HG03457 (cell line): ENCODE measurements at regions not wholly inside any gene's neighbourhood (a gene's known extent, or its start where the extent isn't known, plus 50 kb on each side); places are given as distances from the start of the nearest gene placed in this dataset.

ENCODE experiments used
- ATAC-seq: cut with Tn5 transposase; IDR thresholded peaks from one replicate; pipeline ENCODE4 v1.9.1; 2021; ENCODE audit warnings: moderate number of reproducible peaks; ENCODE audit not compliant: unreplicated experiment

DNA sequence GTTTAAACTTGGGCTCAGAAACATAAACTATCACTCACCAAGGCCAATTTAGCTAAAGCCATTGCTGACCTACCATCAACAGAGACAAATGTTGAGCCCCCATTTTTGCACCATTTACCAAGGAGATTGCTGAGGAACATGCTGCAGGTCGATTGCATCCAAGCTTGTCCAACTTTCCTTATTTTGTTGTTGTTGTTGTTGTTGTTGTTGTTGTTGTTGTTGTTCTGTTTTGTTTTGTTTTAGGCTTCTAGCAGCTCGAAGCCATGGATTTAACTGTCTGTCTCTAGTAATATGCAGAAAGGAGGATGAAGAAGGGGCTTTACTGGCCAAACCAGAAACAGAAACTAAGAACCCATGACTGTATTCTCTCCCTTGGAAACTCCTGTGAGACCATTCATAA lies 571.5 kb downstream of the IRS1 start:
- no peak for ATAC-seq

DNA sequence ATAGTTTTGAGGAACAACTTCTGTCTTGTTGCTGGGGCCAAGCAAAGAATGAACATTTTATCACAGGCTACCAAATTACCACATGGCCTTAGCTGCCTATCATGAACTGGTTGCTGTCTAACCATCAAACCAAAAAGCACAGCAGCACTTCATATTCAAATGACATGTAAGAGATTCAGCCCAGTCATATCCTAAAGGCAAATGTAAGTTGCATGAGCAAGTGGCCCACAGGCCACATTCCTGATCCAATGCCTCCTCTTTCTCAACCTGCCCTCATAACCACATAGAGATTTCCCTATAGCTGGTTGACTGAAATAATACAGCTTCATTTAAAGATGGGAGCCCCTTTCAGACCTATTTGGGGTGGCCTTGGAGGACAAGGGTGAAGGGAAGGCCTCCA lies 572.3 kb downstream of the IRS1 start:
- ATAC-seq: no peak

DNA sequence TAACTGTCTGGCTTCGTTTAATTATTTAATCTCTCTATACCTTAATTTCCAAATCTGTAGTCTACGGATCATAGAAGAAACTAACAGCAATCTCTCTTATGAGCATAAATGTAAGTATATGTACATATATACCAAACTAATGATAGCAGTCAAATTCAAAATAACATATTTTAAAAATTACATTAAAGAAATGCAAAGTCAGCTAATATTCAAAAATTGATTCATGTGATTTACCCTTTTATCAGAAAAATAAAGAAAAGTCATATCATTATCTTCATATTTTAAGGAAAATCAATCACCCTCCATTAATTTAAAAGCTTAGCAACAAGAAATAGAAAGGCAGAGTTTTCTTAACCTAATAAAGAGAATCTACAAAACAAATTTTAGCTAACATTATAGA lies 575.9 kb downstream of the IRS1 start:
- ATAC-seq: no peak

DNA sequence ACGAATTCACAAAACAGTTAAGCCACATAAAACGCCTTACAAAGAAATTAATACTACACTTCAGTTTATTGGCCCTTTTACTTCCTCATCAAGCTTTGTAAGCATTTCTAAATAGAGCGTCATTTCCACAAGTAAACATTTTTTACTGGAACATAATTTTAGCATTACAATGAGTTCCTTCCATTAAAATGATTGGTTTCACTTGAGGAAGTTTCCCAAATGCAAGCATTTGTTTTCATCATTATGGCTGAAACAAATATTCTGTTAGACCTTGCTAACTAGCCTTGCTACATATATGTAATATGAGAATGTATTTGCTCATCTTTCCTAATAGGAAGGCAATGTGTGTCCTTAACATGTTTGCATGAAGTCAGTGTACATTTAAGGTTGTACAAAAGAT lies 579.1 kb downstream of the IRS1 start:
- no peak for ATAC-seq

DNA sequence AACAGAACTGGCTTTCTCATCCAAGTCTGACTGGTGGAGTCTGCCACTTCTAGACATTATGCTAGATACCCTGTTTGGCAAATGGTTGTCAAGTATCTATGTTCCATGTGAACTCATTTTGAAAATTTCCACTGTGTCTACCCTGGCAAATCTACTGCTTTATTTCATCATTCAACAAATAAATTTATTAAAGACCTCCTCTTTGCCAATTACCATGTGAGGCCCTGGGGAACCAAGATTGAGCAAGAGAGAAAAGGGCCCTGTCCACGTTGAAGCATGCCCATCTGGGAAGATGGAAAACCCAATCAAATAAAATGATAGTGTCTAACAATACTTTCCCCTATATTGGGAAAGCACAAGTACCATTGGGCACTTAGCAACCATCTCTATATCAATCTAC lies 582.4 kb downstream of the IRS1 start:
- no peak for ATAC-seq

DNA sequence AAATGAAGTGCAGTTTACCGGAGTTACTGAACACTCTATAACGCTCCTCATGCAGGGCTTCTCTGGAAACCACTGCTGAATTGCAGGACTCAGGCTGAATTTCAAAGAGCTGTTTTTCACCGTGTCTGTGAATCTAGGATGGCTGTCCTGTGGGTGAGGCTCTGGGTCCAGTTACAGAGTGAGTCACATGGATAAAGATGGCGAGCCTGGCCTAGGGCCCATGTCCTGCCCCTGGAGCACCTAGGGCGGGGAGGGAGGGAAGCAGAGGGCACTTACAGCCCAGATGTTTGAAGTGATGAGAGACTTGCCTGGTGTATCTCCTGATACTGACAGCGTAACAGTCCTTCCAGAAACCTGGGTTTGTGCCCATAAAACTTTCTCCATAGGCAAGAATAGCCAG lies 583.0 kb downstream of the IRS1 start:
- no peak for ATAC-seq

DNA sequence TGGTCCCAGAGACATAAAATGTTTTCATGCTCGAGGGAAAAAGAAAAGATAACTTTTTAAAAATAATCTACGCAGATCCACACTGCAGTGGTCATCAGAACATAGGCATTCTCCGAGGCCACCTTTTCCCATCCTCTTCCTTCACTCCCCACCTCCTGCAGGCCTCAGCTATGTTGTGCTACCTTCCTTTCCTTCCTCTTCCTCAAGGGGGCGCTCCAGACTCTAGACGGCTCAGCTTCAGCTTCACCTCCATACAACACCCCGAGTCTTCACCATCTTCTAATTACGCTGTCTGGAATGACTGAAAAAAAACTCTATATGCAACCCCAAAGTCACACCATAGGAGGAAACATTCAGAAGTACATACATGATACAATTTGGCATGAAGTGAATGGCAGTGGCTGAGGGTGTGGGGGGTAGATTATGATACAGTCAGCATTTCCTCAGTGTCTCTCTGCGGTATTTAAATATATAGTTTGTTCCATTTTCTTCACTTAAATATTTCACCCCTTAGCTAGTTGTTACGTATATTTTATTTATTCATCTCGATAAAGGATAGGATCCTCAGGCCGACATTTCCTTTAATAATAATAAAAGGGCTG lies 583.6 kb downstream of the IRS1 start:
- peak; percentile 82 for ATAC-seq

DNA sequence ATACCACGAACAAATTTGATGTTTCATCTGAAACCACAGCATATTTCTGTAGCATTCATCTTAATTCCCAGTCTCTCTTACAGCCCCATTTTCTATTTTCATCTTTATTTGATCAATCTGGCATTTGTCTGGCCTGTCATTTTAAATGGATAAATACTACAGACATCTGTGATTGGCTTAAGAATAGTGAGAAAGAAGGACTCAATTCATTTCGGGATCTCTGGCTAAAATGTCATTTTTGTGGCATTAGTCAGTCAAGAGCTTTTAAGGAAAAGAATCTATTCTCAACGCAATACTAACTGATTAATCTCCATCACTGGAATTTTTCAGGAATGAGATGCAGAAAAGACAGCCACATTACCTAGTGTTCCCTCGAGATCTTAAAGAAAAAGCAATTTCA lies 585.9 kb downstream of the IRS1 start:
- no peak for ATAC-seq

DNA sequence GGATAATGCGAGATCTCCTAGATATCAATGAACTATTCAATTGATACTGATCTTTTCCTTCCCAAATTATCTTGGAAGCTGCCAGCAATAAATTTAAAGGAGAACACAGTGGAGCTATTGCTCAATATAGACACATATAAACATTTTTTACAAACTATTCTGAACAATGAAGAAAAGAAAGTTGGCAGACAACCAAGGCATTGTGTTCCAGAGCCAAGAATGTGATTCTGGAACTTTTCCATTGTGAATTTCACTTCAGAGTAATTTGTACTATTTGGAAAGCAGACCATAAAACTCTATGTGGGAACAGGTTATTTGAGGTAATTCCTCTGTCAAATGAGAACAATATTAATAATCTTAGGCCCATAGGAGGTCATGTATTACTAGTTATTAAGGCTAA lies 588.2 kb downstream of the IRS1 start:
- ATAC-seq: no peak

DNA sequence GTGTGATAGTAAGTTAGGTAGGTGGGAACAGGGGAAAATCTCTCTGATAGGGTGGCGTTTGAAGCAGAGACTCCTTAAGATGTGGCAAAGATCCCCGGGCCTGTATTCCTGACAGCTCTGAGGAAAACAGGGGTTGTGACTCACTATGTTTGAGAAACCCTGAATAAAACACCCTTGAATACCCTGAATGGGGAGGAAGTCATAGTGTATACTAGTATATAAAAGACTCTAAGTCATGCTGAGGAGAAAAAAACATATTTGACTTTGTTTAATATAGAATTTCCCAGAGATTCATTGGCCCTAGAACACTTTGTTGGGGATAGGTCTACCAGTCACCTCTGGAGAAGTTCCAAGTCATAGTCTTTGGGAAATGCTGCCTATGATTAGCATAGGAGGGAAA lies 590.9 kb downstream of the IRS1 start:
- ATAC-seq: no peak

DNA sequence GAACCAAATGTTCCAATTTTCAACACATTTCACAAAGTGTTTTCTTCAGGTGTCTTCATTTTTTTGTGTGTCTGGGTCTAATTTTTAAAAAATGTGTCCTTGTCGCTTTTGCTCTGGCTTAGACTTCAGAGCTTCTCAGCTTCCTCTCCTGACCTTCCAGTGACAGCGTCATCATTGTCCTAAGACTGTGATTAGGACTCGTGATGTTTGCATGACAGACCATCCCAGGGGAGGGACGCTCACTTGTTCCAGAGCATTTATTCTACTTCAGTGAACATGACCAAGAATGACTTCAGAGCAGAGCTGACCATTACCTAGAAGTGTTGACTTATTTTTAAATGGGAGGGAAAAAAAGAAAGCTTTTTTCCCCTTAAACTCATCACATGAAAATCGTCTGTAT lies 591.9 kb downstream of the IRS1 start:
- ATAC-seq: no peak

DNA sequence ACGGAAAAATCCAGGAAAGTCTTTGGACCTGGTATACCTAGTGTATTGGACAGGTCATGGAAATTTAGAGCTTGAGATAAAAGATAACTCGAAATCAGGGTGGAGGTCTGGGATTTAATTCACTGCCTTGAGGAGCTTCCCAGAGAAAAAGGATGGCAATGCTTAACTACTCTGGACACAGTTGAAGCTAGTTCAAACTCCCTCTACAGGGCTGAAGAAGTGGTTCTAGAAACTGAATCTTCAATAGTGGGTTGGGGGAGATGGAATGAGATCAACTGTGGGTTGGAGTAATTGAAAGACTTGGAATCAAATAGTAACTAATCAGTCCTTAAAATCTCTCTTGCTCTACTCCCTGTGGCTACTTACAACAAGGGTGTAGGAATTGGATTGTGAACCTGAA lies 600.1 kb downstream of the IRS1 start:
- ATAC-seq: no peak

DNA sequence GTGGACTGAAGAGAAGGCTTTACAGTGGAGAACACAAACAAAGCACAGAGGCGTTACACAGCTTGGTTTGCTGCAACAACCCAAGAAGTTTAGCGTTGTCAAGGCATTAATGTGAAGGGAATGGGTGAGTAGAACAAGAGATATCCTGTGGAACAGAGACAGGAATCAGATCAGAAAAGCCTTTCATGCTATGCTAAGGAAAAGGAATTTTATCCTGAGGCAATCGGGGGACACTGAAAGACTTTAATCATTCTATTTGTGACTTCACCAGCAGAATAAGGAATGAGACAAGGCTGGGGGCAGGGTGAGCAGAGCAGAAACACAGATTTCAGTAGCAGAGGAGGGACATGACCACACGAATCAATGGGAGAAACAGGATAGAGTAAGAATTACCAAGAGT lies 600.7 kb downstream of the IRS1 start:
- no peak for ATAC-seq

DNA sequence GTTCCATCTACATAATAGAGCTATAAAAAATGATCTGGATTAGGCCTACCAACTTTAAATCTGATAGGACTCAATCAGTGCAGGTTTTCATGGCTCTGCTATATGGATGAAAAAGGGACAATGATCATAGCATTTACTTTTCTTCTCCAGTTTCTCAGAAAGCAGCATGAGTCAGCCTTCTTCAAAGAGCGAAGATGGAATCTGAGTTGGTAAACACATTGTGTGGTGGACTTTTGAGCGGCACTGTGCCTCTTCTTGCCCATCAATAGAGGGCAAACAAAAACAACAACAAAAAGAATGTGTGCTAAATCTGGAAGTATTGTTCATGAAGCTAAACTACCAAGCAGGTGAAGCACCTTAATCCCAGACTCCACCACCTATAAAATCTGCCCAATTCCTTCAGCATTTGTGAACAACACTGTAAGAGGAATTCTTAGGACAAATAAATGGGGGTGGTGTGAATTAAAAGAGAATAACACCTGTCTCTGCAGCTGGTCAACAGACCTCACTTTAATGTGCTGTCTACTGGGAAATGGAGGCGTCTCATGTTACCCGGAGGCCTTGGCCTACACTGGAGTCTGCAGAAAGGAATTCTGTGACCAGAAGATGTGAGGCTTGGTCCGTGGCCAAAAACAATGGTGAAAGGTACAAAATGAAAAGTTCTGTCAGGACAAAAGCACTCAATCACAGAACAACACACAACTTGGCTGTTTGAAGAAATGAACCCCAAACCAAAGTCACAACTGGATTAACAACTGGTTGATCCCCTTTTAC lies 609.0 kb downstream of the IRS1 start:
- ATAC-seq: no peak

DNA sequence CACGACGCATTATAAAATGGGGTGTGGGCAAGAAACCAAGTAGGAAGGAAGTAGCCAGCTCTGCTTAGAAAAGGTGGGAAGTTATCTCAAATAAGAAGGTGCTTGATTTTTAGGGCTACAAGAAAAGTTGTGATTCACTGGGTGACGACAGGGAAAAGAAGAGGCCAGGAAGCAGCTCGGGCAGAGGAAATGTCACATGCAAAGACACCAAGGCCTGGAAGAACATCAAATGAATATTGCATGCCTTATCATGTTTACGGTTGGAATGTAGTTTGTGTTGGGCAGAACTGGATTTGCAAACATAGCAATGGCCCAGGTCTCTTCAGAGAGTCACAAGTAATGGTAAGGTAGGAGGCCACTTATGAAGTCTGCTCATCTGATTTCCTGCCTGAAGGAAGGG lies 610.6 kb downstream of the IRS1 start:
- ATAC-seq: no peak

DNA sequence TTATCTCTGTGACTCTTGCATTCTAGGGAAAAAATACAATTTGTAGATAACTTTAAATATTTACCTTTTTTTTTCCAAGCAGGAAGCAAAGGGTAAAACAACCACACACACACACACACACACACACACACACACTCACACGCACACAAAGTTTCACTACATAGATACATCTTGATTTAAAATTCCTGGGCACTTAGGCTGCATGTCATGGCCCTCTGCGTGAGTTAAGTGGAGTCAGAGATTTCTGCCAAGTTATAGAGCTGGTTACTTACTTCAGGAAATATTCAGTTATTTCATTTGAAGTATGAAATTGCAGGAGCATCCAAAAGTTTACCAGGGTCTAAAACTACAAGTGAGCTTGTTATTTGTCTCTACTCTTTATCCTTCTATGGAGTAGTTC lies 612.0 kb downstream of the IRS1 start:
- ATAC-seq: no peak

DNA sequence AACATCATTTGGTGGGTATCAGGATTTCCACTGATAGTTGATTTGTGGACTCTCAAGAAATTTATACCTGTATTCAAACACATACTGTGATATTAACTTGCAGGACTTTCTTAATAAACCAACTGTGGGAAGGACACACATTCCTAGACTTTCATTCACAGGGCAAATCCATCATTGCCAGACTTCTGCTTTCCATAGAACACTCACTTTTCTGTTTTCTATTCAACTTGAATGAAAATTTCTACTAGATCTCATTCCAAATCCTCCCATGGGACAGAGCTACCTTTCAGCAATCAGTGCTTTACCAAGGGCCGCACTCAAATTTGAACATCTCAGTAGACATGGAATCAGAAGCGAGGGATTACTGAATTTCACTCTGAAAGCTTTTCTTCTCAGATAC lies 612.5 kb downstream of the IRS1 start:
- ATAC-seq: no peak

DNA sequence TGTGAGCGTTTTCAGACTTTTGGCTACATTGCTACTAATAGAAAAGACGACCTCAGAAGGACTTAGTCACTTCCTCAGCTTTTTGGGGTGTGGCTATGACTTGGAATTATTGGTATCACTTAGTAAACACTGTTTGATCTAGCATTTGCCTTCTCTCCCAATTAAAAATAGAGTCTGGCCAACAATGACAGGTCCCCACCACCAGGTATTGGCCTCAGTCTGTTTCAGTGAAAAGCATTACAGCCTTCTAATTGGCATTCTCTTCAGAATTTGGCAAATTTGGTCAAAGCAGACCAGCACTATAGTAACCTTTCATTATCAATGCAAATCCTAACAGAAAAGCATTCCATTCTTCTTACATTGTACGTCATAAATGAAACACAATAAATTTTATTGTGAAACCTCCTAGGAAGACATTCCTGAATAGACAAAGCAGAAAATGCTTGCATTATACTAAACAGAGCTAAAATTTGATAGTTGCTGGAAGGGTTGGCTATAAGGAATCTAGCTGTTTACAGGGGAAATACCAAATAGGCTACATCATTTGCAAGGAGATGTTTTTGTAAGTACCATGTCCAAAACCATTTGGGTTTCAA lies 613.9 kb downstream of the IRS1 start:
- no peak for ATAC-seq

DNA sequence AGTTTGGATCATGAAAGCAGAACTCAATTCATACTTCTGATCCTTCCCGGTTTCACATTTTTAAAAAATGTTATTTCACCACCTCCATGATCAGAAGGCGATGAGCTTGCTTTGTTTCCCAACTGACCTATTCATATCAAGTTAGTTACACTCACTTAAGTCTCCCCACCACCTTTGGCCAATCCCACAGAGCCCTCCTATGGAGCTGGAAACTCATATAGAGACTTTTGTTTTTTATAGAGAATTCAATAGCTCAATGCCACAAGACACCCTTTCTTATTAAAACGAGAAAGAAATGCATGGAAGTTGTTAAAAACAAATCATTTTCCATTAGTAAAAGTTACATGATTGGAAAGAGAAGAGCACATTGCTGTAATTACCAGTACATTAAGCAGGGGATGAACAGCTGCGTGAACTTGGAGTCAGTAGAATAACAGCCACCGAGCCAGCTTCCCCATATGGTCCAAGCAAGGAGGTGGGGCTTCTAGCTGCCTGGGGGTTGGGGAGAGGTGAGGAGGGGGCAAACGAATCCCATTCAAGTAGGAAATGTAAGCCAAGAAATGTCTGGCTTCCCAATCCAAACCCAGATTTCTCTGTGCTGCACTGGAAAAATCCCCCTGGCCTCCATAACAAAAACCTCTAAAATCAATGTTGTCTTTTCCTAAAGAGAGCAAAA lies 614.5 kb downstream of the IRS1 start:
- ATAC-seq: no peak

DNA sequence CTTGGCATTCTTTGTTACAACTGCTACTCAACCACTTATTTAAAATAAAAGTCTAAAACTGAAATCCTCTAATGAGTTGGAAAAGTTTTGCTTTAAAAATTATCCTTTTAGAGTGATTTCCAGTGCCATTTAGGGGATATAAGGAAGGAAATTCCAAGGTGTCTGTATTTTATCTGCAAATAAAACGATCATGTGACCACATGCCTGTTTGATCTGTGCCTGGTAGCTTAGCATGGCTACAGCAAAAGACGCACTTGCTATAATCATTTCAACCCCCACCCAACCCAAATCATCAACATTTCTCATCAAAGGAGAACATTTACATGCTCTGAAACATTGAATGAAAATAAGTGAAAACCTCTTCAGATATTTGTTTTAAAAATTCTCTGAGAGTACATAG lies 615.1 kb downstream of the IRS1 start:
- ATAC-seq: no peak

DNA sequence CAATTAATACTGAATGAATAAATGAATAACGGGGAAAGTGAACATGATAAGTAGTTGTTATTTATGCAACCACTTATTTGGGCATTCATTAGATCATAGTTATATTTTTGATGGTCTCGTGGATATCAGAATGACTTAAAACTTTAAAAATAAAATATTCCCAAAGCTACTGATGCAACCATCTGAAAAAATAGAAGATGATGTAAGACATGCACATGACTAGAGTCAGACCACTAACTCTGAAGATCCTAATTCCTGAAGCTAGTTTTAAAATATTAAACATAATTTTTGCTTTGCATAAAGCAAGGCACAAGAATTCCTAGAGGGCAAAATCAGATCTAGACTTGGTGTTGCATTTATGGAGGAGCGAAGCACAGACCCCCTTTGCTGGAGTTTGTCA lies 616.1 kb downstream of the IRS1 start:
- ATAC-seq: no peak

DNA sequence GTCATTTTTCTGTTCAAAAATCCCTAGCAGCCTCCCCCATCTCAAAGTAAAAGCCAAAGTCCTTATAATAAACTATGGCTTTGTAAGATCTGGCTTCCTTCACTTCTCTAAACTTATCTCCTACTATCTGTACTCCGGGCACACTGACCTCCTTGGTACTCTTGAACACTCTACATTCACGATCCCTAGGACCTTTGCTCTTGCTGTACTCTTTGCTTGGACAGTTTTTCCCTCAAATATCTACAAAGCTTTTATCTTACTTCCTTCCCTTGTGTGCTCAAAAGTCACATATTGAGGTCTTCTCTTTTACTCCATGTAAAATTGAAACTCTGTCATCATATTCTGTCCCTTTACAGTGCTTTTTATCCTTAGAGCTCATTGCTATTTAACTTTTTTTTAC lies 616.6 kb downstream of the IRS1 start:
- ATAC-seq: no peak
